ENCODE measurements at regions not wholly inside any gene's neighbourhood (a gene's known extent, or its start where the extent isn't known, plus 50 kb on each side); places are given as distances from the start of the nearest gene placed in this dataset.

GRCh38 chr13:106072014-106072413 is 463.4 kb downstream of the EFNB2 start:
- no peak for TF ChIP-seq ZNF331 (CRISPR knock-in tag; IDR thresholded peaks at IDR 0.05; ENCODE audit: low read depth)
- TF ChIP-seq REST (IDR thresholded peaks at IDR 0.05; ENCODE audit: unreplicated experiment), result no peak
- TF ChIP-seq ZNF462 (CRISPR knock-in tag; IDR thresholded peaks at IDR 0.05), result no peak
- no peak for TF ChIP-seq CREB1 (CRISPR knock-in tag; IDR thresholded peaks at IDR 0.05; ENCODE audit: low read depth)
- no peak for TF ChIP-seq NANOG (IDR thresholded peaks at IDR 0.05; ENCODE audit: borderline replicate concordance)
- no peak for TF ChIP-seq JUNB (IDR thresholded peaks at IDR 0.05; ENCODE audit: unreplicated experiment)
- Mint-ChIP-seq H3K27me3 (ENCODE audit: insufficient read depth, low read depth, poor library complexity) (no peaks in the 10 kb centered on the region), H3K27ac (no peak overlapping the region), H3K4me1 (peaks cover 5% of the 10 kb centered on the region; the same call in 2 of the 3 replicates), H3K4me3 (no peak overlapping the region), H3K36me3 (ENCODE audit: low read depth) (no peaks in the 10 kb centered on the region), H3K9me3 (no peaks in the 10 kb centered on the region; the same call in 2 of the 3 replicates)
- Histone ChIP-seq H3K36me3 (ENCODE audit: insufficient read depth) (no peaks in the 10 kb centered on the region), H3K27ac (ENCODE audit: low read depth) (no peak overlapping the region), H3F3A (replicated peaks; ENCODE audit: low read depth) (no peaks in the 10 kb centered on the region), H3K79me2 (replicated peaks; ENCODE audit: insufficient read depth) (no peaks in the 10 kb centered on the region), H4K20me1 (replicated peaks; ENCODE audit: insufficient read depth) (no peaks in the 10 kb centered on the region), H3K27me3 (ENCODE audit: insufficient read depth) (no peaks in the 10 kb centered on the region), H3K4me2 (no peak overlapping the region), H3K4me3 (no peak overlapping the region), H3K4me1 (ENCODE audit: insufficient read depth) (no peaks in the 10 kb centered on the region), H2AFZ (no peak overlapping the region), H3K9me2 (ENCODE audit: insufficient read depth) (no peaks in the 10 kb centered on the region)
- ATAC-seq (no peak), DNase-seq (ENCODE audit: low spot score) (no peak)

Measured in GM23338 (cell line).